H1 (cell line): ENCODE measurements at regions not wholly inside any gene's neighbourhood (a gene's known extent, or its start where the extent isn't known, plus 50 kb on each side); places are given as distances from the start of the nearest gene placed in this dataset.

ENCODE experiments used
- CTCF ChIA-PET: fragments of 300-600 bp; sonication (Branson Sonifier 250); formaldehyde crosslinking; loops from one replicate; lab custom pipeline; 2021; ENCODE audit not compliant: partially characterized antibody; lab: Charles Lee
- POLR2A ChIA-PET: fragments of 300-600 bp; sonication (Branson Sonifier 250); formaldehyde crosslinking; loops from one replicate; lab custom pipeline; 2021; ENCODE audit warnings: inconsistent platforms; ENCODE audit not compliant: partially characterized antibody; lab: Charles Lee
- DNase-seq, 2 experiments: peaks; one replicate each; pipeline versions ENCODE4 v3.0.0 to v3.0.0-alpha.2; 2010 to 2022; ENCODE audit warnings: low spot score in 2 of 2, low read depth in 1 of 2, mixed read lengths in 1 of 2
- FAIRE-seq: peaks from 2 replicates; lab custom pipeline; 2011; peaks lifted over from hg19 to GRCh38; lab: Jason Lieb, UNC
- H2AFZ ChIP-seq: 2 replicates; pipeline ENCODE4 v1.8.1; 2012; ENCODE audit warnings: low read length, inconsistent platforms
- H2AK5ac ChIP-seq: 2 replicates; pipeline ENCODE4 v1.6.1; 2013; ENCODE audit warnings: low read depth, low read length
- H2BK120ac ChIP-seq: replicated peaks from 2 replicates; pipeline ENCODE3; 2013; ENCODE audit warnings: low read depth, low read length, inconsistent platforms
- H2BK12ac ChIP-seq: 2 replicates; pipeline ENCODE4 v1.6.1; 2013; ENCODE audit warnings: low read depth, low read length
- H2BK15ac ChIP-seq: 2 replicates; pipeline ENCODE4 v1.6.1; 2013; ENCODE audit warnings: low read length
- H2BK20ac ChIP-seq: 2 replicates; pipeline ENCODE4 v1.6.1; 2013; ENCODE audit warnings: low read length
- H2BK5ac ChIP-seq: 2 replicates; pipeline ENCODE4 v1.6.1; 2013; ENCODE audit warnings: low read depth, low read length
- H3K14ac ChIP-seq: 2 replicates; pipeline ENCODE4 v1.6.1; 2013; ENCODE audit warnings: inconsistent platforms; ENCODE audit not compliant: insufficient read length
- H3K18ac ChIP-seq: 2 replicates; pipeline ENCODE4 v1.6.1; 2013; ENCODE audit warnings: low read length; ENCODE audit errors: extremely low read depth
- H3K23ac ChIP-seq: 2 replicates; pipeline ENCODE4 v1.6.1; 2013; ENCODE audit warnings: inconsistent platforms; ENCODE audit not compliant: insufficient read length
- H3K23me2 ChIP-seq: 2 replicates; pipeline ENCODE4 v1.6.1; 2013; ENCODE audit warnings: low read depth, low read length
- H3K27ac ChIP-seq: 2 replicates; pipeline ENCODE4 v1.6.1; 2011; ENCODE audit warnings: low read depth, low read length, inconsistent platforms
- H3K27me3 ChIP-seq, 4 experiments: replicated peaks in 1 of 4; 1 replicate in 1 of 4; 2 replicates in 3 of 4; pipeline versions ENCODE4 v1.6.1 to v1.8.1; 2011 to 2013; ENCODE audit warnings: low read length in 3 of 4, mild to moderate bottlenecking in 3 of 4, inconsistent platforms in 2 of 4, mixed read lengths in 2 of 4, moderate library complexity in 1 of 4; ENCODE audit not compliant: control insufficient read depth in 3 of 4, insufficient read depth in 3 of 4; ENCODE audit errors: extremely low read depth in 1 of 4
- H3K36me3 ChIP-seq, 4 experiments: 2 replicates each; pipeline versions ENCODE4 v1.6.1 to v1.8.1; 2011 to 2013; ENCODE audit warnings: mild to moderate bottlenecking in 4 of 4, low read length in 3 of 4, moderate library complexity in 2 of 4, control low read depth in 1 of 4, inconsistent platforms in 1 of 4; ENCODE audit not compliant: insufficient read depth in 4 of 4, control insufficient read depth in 2 of 4
- H3K4ac ChIP-seq: replicated peaks from 2 replicates; pipeline ENCODE3; 2013; ENCODE audit warnings: low read length, low read depth, mixed read lengths, inconsistent platforms; ENCODE audit not compliant: insufficient read length
- H3K4me1 ChIP-seq, 4 experiments: replicated peaks in 1 of 4; 1 replicate in 1 of 4; 2 replicates in 3 of 4; pipeline versions ENCODE4 v1.6.1 to v1.8.1; 2011 to 2013; ENCODE audit warnings: low read length in 3 of 4, inconsistent platforms in 2 of 4, mixed read lengths in 1 of 4; ENCODE audit not compliant: insufficient read depth in 4 of 4, control insufficient read depth in 3 of 4
- H3K4me2 ChIP-seq, 2 experiments: 2 replicates each; pipeline versions ENCODE4 v1.6.1 to v1.8.1; 2011 to 2013; ENCODE audit warnings: low read depth in 2 of 2, low read length in 2 of 2, control low read depth in 1 of 2, inconsistent platforms in 1 of 2, mild to moderate bottlenecking in 1 of 2; ENCODE audit not compliant: insufficient read depth in 1 of 2
- H3K4me3 ChIP-seq, 4 experiments: fragments of 200-600, 300-600 bp in 1 of 4; sonication (generic), shearing (Covaris generic), sonication (Bioruptor Twin) in 1 of 4; 2 replicates each; pipeline versions ENCODE4 v1.5.1 to v1.8.1; 2011 to 2016; ENCODE audit warnings: low read length in 4 of 4, low read depth in 3 of 4, control low read depth in 2 of 4, inconsistent platforms in 2 of 4, mild to moderate bottlenecking in 2 of 4, mixed read lengths in 1 of 4, moderate library complexity in 1 of 4; ENCODE audit not compliant: insufficient read depth in 2 of 4; ENCODE audit errors: extremely low read depth in 1 of 4
- H3K56ac ChIP-seq: replicated peaks from 2 replicates; pipeline ENCODE3; 2013; ENCODE audit warnings: low read depth, mild to moderate bottlenecking, mixed read lengths, low read length, inconsistent platforms; ENCODE audit not compliant: insufficient read length
- H3K79me1 ChIP-seq: 2 replicates; pipeline ENCODE4 v1.6.1; 2013; ENCODE audit warnings: low read depth, low read length, control low read depth
- H3K79me2 ChIP-seq, 2 experiments: 2 replicates each; pipeline versions ENCODE4 v1.6.1 to v1.8.1; 2012 to 2013; ENCODE audit warnings: low read length in 2 of 2, mild to moderate bottlenecking in 2 of 2, inconsistent platforms in 1 of 2; ENCODE audit not compliant: insufficient read depth in 2 of 2, control insufficient read depth in 1 of 2
- H3K9ac ChIP-seq, 4 experiments: replicated peaks in 1 of 4; 1 replicate in 1 of 4; 2 replicates in 3 of 4; pipeline versions ENCODE4 v1.6.1 to v1.8.1; 2011 to 2013; ENCODE audit warnings: low read depth in 3 of 4, low read length in 3 of 4, control low read depth in 2 of 4, mild to moderate bottlenecking in 2 of 4, moderate library complexity in 2 of 4, inconsistent platforms in 1 of 4; ENCODE audit errors: extremely low read depth in 1 of 4
- H3K9me3 ChIP-seq, 2 experiments: 2 replicates each; pipeline versions ENCODE4 v1.6.1 to v1.8.1; 2012 to 2013; ENCODE audit warnings: mild to moderate bottlenecking in 2 of 2, moderate library complexity in 2 of 2, control low read depth in 1 of 2, inconsistent platforms in 1 of 2, low read depth in 1 of 2, low read length in 1 of 2, mixed read lengths in 1 of 2; ENCODE audit not compliant: insufficient read depth in 2 of 2
- H4K20me1 ChIP-seq, 2 experiments: replicated peaks in 1 of 2; 2 replicates each; pipeline versions ENCODE3 to v1.8.1; 2011 to 2013; ENCODE audit warnings: inconsistent platforms in 2 of 2, low read length in 2 of 2, mild to moderate bottlenecking in 1 of 2; ENCODE audit not compliant: insufficient read depth in 2 of 2, control insufficient read depth in 1 of 2
- H4K5ac ChIP-seq: 2 replicates; pipeline ENCODE4 v1.6.1; 2013; ENCODE audit warnings: low read length, low read depth, mixed read lengths, inconsistent platforms; ENCODE audit not compliant: insufficient read length
- H4K8ac ChIP-seq: 2 replicates; pipeline ENCODE4 v1.8.0; 2013; ENCODE audit warnings: mild to moderate bottlenecking, moderate library complexity, low read length, inconsistent platforms; ENCODE audit not compliant: insufficient read depth; ENCODE audit errors: extremely low read depth
- H4K91ac ChIP-seq: replicated peaks from 2 replicates; pipeline ENCODE3; 2013; ENCODE audit warnings: low read length, mixed read lengths, inconsistent platforms; ENCODE audit not compliant: insufficient read length
- CBX5 ChIP-seq: fragments of 300-800, 300-1000 bp; sonication (generic); IDR thresholded peaks from 2 replicates; pipeline ENCODE4 v1.7.1; 2016; ENCODE audit warnings: antibody characterized with exemption, low read length, low read depth
- CHD2 ChIP-seq: IDR thresholded peaks from 2 replicates; pipeline ENCODE4 v1.6.1; 2012; ENCODE audit warnings: low read length, improper control_type of control experiment
- EP300 ChIP-seq, 2 experiments: IDR thresholded peaks; 1 replicate in 1 of 2; 2 replicates in 1 of 2; pipeline ENCODE4 v1.6.1; 2011 to 2012; ENCODE audit warnings: low read depth in 2 of 2, low read length in 2 of 2, mild to moderate bottlenecking in 2 of 2, borderline replicate concordance in 1 of 2, inconsistent platforms in 1 of 2, moderate library complexity in 1 of 2
- FOSL1 ChIP-seq: IDR thresholded peaks from 2 replicates; pipeline ENCODE4 v1.6.1; 2011; ENCODE audit warnings: mild to moderate bottlenecking, low read depth, low read length, moderate library complexity; ENCODE audit not compliant: insufficient read depth
- HDAC2 ChIP-seq, 2 experiments: fragments of 300-600 bp in 1 of 2; sonication (generic) in 1 of 2; IDR thresholded peaks; 2 replicates each; pipeline ENCODE4 v1.6.1; 2011 to 2012; ENCODE audit warnings: low read depth in 2 of 2, low read length in 2 of 2, mild to moderate bottlenecking in 2 of 2, moderate library complexity in 2 of 2, borderline replicate concordance in 1 of 2, inconsistent platforms in 1 of 2
- JUND ChIP-seq: IDR thresholded peaks from 2 replicates; pipeline ENCODE4 v1.6.1; 2011; ENCODE audit warnings: mild to moderate bottlenecking, improper control_type of control experiment, low read length
- POLR2A ChIP-seq, 2 experiments: IDR thresholded peaks; 1 replicate in 1 of 2; 2 replicates in 1 of 2; pipeline ENCODE4 v1.6.1; 2011; ENCODE audit warnings: low read depth in 2 of 2, low read length in 2 of 2, mild to moderate bottlenecking in 2 of 2; ENCODE audit errors: control extremely low read depth in 1 of 2
- POLR2AphosphoS5 ChIP-seq: IDR thresholded peaks from 2 replicates; pipeline ENCODE4 v1.6.1; 2011; ENCODE audit warnings: low read depth, low read length
- RFX5 ChIP-seq: IDR thresholded peaks from 2 replicates; pipeline ENCODE4 v1.6.1; 2011; ENCODE audit warnings: low read depth, low read length, improper control_type of control experiment, borderline replicate concordance
- RXRA ChIP-seq: IDR thresholded peaks from 2 replicates; pipeline ENCODE4 v1.6.1; 2011; ENCODE audit warnings: low read depth, mild to moderate bottlenecking, low read length, moderate library complexity; ENCODE audit not compliant: insufficient read depth
- SAP30 ChIP-seq: fragments of 300-600 bp; sonication (generic); IDR thresholded peaks from 2 replicates; pipeline ENCODE4 v1.7.1; 2012; ENCODE audit warnings: low read length, moderate library complexity, mild to moderate bottlenecking, inconsistent platforms; ENCODE audit not compliant: insufficient read depth, insufficient replicate concordance
- SP2 ChIP-seq: IDR thresholded peaks from 2 replicates; pipeline ENCODE4 v1.6.1; 2012; ENCODE audit warnings: mild to moderate bottlenecking, low read length, inconsistent platforms
- SRF ChIP-seq: IDR thresholded peaks from 2 replicates; pipeline ENCODE4 v1.6.1; 2011; ENCODE audit warnings: mild to moderate bottlenecking, low read depth, low read length, moderate library complexity
- SUZ12 ChIP-seq: fragments of 200-600 bp; sonication (generic); IDR thresholded peaks from 2 replicates; pipeline ENCODE4 v1.6.1; 2012; ENCODE audit warnings: mild to moderate bottlenecking, inconsistent platforms, low read length, moderate library complexity, mixed read lengths
- TAF1 ChIP-seq: IDR thresholded peaks from 2 replicates; pipeline ENCODE4 v1.6.1; 2011; ENCODE audit warnings: mild to moderate bottlenecking, low read depth, low read length
- TCF12 ChIP-seq: IDR thresholded peaks from 2 replicates; pipeline ENCODE4 v1.6.1; 2011; ENCODE audit warnings: low read depth, mild to moderate bottlenecking, low read length
- WGBS, 2 experiments: shearing (Covaris generic) in 1 of 2; methylation state at CpG; one replicate each; pipeline versions ENCODE4 v1.1.6 to v1.1.7; 2013 to 2015; ENCODE audit warnings: low lambda C conversion rate in 2 of 2, mixed read lengths in 2 of 2, inconsistent platforms in 1 of 2, low coverage in 1 of 2, missing lambda C conversion rate in 1 of 2; ENCODE audit not compliant: insufficient replicate concordance in 2 of 2, insufficient coverage in 1 of 2, insufficient read length in 1 of 2; ENCODE audit errors: extremely low coverage in 1 of 2, missing lambda C conversion rate in 1 of 2; 5-methylcytosine and 5-hydroxymethylcytosine counted together

DNA sequence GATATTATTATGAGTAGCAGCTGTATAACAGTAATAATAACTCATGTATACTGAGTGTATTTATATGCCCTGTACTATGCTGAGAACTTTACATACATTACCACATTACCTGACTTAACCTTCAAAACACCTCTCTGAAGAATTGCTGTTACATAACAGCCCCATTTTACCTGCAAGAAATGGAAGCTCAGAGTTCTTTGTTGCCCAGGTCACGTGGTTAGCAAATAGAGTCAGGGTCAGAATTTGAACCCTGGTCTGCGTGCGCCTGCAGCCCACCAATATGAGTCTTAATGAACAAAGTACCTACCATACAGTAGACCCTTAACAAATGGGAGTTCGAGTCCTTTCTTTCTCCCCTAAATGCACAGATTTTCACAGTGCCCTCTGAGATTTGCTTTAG lies 101.9 kb downstream of the MCFD2 start:
- Histone ChIP-seq H3K27ac (no peak overlapping the region), H3K18ac (no peak overlapping the region), H2AFZ (no peak overlapping the region), H3K4me1 (no peaks in the 10 kb centered on the region; a peak in 1 of 7 replicates), H2BK12ac (no peak overlapping the region), H3K79me2 (no peaks in the 10 kb centered on the region), H2BK20ac (no peak overlapping the region), H3K4ac (no peak overlapping the region), H3K23me2 (no peaks in the 10 kb centered on the region), H2BK5ac (no peak overlapping the region), H3K9me3 (no peaks in the 10 kb centered on the region), H3K56ac (no peak overlapping the region), H3K36me3 (no peaks in the 10 kb centered on the region), H4K5ac (no peak overlapping the region), H3K4me3 (no peak overlapping the region), H2AK5ac (no peak overlapping the region), H3K27me3 (no peaks in the 10 kb centered on the region), H3K4me2 (no peak overlapping the region), H2BK120ac (no peak overlapping the region), H4K91ac (no peak overlapping the region), H3K9ac (no peak overlapping the region), H2BK15ac (no peak overlapping the region), H3K79me1 (no peaks in the 10 kb centered on the region), H4K20me1 (no peaks in the 10 kb centered on the region), H4K8ac (no peak overlapping the region), H3K14ac (no peak overlapping the region), H3K23ac (no peak overlapping the region)
- POLR2A ChIA-PET, result interaction anchor here (1.2 kb wide), 1 partner anchor 10 kb away, joined by 3 read pairs; no protein-coding TSS in a partner anchor
- FAIRE-seq (no peak), DNase-seq (no peak)
- CTCF ChIA-PET, result interaction anchor here (0.8 to 1.4 kb wide), 6 partner anchors 8 to 65 kb away, joined by 3 to 4 read pairs (median 3); no protein-coding TSS in a partner anchor
- WGBS, 2 experiments, result 88% methylated on average over 4 of the region's 4 CpGs; no CpG with 5 or more reads in 1 of the 2 experiments
- no peak for TF ChIP-seq CBX5
- TF ChIP-seq HDAC2 (IDR thresholded peaks at IDR 0.05; ENCODE audit: borderline replicate concordance in 1 of 2, low read depth in 2 of 2, low read length in 2 of 2), result no peak
- TF ChIP-seq JUND, result no peak
- no peak for TF ChIP-seq CHD2
- no peak for TF ChIP-seq SRF
- no peak for TF ChIP-seq TCF12
- TF ChIP-seq FOSL1, result no peak
- TF ChIP-seq RXRA, result no peak
- no peak for TF ChIP-seq TAF1
- TF ChIP-seq SAP30, result no peak
- no peak for TF ChIP-seq SUZ12
- no peak for TF ChIP-seq EP300 (IDR thresholded peaks at IDR 0.05; ENCODE audit: borderline replicate concordance in 1 of 2, low read depth in 2 of 2, low read length in 2 of 2)
- TF ChIP-seq RFX5, result no peak
- TF ChIP-seq POLR2A (IDR thresholded peaks at IDR 0.05; ENCODE audit: control extremely low read depth in 1 of 2, low read depth in 2 of 2, low read length in 2 of 2), result no peak
- no peak for TF ChIP-seq POLR2AphosphoS5
- TF ChIP-seq SP2, result no peak
